NCI-H460 (cell line): ENCODE measurements at regions not wholly inside any gene's neighbourhood (a gene's known extent, or its start where the extent isn't known, plus 50 kb on each side); places are given as distances from the start of the nearest gene placed in this dataset.

Experiments
- DNase-seq: peaks from one replicate; pipeline ENCODE4 v3.0.0-alpha.2; 2016; ENCODE audit warnings: low read depth; ENCODE audit errors: extremely low read depth

- DNase-seq: no peak
These were observed 584.4 kb upstream of the CXADR start for GRCh38 chr21:16928439-16928838.

- no peak for DNase-seq
These were observed 580.5 kb upstream of the CXADR start for GRCh38 chr21:16932314-16932713.

GRCh38 chr21:16942703-16943102, 570.1 kb upstream of the CXADR start:
- DNase-seq: peak; percentile 17

GRCh38 chr21:16943231-16943630, 569.6 kb upstream of the CXADR start:
- no peak for DNase-seq

- no peak for DNase-seq
These were observed 567.3 kb upstream of the CXADR start for GRCh38 chr21:16945580-16945979.

GRCh38 chr21:16956824-16957223, 556.0 kb upstream of the CXADR start:
- DNase-seq: no peak

GRCh38 chr21:16965424-16965823, 547.4 kb upstream of the CXADR start:
- DNase-seq: no peak

GRCh38 chr21:16968436-16968835, 544.4 kb upstream of the CXADR start:
- DNase-seq: no peak

GRCh38 chr21:16969636-16970035, 543.2 kb upstream of the CXADR start:
- DNase-seq: no peak

GRCh38 chr21:16974060-16974459, 538.8 kb upstream of the CXADR start:
- no peak for DNase-seq

- DNase-seq: no peak
These were observed 536.6 kb upstream of the CXADR start for GRCh38 chr21:16976193-16976592.

GRCh38 chr21:16978309-16978895, 534.4 kb upstream of the CXADR start:
- DNase-seq: no peak

GRCh38 chr21:16979574-16979973, 533.3 kb upstream of the CXADR start:
- no peak for DNase-seq

- DNase-seq: no peak
These were observed 529.4 kb upstream of the CXADR start for GRCh38 chr21:16983420-16983819.

GRCh38 chr21:16992448-16992847, 520.4 kb upstream of the CXADR start:
- DNase-seq: no peak

- DNase-seq: no peak
These were observed 519.3 kb upstream of the CXADR start for GRCh38 chr21:16993416-16994038.

- no peak for DNase-seq
These were observed 510.1 kb upstream of the CXADR start for GRCh38 chr21:17002594-17003257.

GRCh38 chr21:17003258-17003615, 509.6 kb upstream of the CXADR start:
- DNase-seq: peak; percentile 38

GRCh38 chr21:17003763-17004373, 509.0 kb upstream of the CXADR start:
- peak; percentile 29 for DNase-seq

GRCh38 chr21:17032141-17032655, 480.6 kb upstream of the CXADR start:
- DNase-seq: no peak

- DNase-seq: no peak
These were observed 468.1 kb upstream of the CXADR start for GRCh38 chr21:17044696-17045095.
